ENCODE measurements at regions not wholly inside any gene's neighbourhood (a gene's known extent, or its start where the extent isn't known, plus 50 kb on each side); places are given as distances from the start of the nearest gene placed in this dataset.

GRCh38 chr1:219483530-219483929 is 129.4 kb downstream of the ZC3H11B start:
- no peak for DNase-seq (ENCODE audit: low read depth)
- H3K4me3 ChIP-seq (ENCODE audit: low read depth, low read length), result no peak overlapping the region

GRCh38 chr1:219480011-219480410 is 132.9 kb downstream of the ZC3H11B start:
- no peak for DNase-seq (ENCODE audit: low read depth)

GRCh38 chr1:219478811-219479210 is 134.1 kb downstream of the ZC3H11B start:
- no peak for DNase-seq (ENCODE audit: low read depth)
- no peak overlapping the region for H3K4me3 ChIP-seq (ENCODE audit: low read depth, low read length)

More at GRCh38 chr1:219480011-219480410, 132.9 kb downstream of the ZC3H11B start:
- no peak overlapping the region for H3K4me3 ChIP-seq (ENCODE audit: low read depth, low read length)

- DNase-seq (ENCODE audit: low read depth), result no peak
- no peak overlapping the region for H3K4me3 ChIP-seq (ENCODE audit: low read depth, low read length)
Observed at GRCh38 chr1:219477861-219478260, 135.0 kb downstream of the ZC3H11B start.

- no peak overlapping the region for H3K4me3 ChIP-seq (ENCODE audit: low read depth, low read length)
- DNase-seq (ENCODE audit: low read depth), result no peak
Observed at GRCh38 chr1:219476716-219477115, 136.2 kb downstream of the ZC3H11B start.

- no peak overlapping the region for H3K4me3 ChIP-seq (ENCODE audit: low read depth, low read length)
- DNase-seq (ENCODE audit: low read depth), result no peak
Observed at GRCh38 chr1:219476116-219476515, 136.8 kb downstream of the ZC3H11B start.

- H3K4me3 ChIP-seq (ENCODE audit: low read depth, low read length), result no peak overlapping the region
- DNase-seq (ENCODE audit: low read depth), result no peak
Observed at GRCh38 chr1:219472596-219472995, 140.3 kb downstream of the ZC3H11B start.

- H3K4me3 ChIP-seq (ENCODE audit: low read depth, low read length), result no peak overlapping the region
- no peak for DNase-seq (ENCODE audit: low read depth)
Observed at GRCh38 chr1:219467524-219467923, 145.4 kb downstream of the ZC3H11B start.

GRCh38 chr1:219466766-219467165 is 146.1 kb downstream of the ZC3H11B start:
- no peak overlapping the region for H3K4me3 ChIP-seq (ENCODE audit: low read depth, low read length)
- no peak for DNase-seq (ENCODE audit: low read depth)

GRCh38 chr1:219465212-219466093 is 147.5 kb downstream of the ZC3H11B start:
- no peak for DNase-seq (ENCODE audit: low read depth)

GRCh38 chr1:219463636-219464035 is 149.3 kb downstream of the ZC3H11B start:
- no peak for DNase-seq (ENCODE audit: low read depth)
- H3K4me3 ChIP-seq (ENCODE audit: low read depth, low read length), result no peak overlapping the region

More at GRCh38 chr1:219465212-219466093, 147.5 kb downstream of the ZC3H11B start:
- H3K4me3 ChIP-seq (ENCODE audit: low read depth, low read length), result no peak overlapping the region

- no peak overlapping the region for H3K4me3 ChIP-seq (ENCODE audit: low read depth, low read length)
Observed at GRCh38 chr1:219461981-219462400, 150.9 kb downstream of the ZC3H11B start.

GRCh38 chr1:219460896-219461815 is 151.7 kb downstream of the ZC3H11B start:
- H3K4me3 ChIP-seq (ENCODE audit: low read depth, low read length), result no peak overlapping the region
- no peak for DNase-seq (ENCODE audit: low read depth)

More at GRCh38 chr1:219461981-219462400, 150.9 kb downstream of the ZC3H11B start:
- DNase-seq (ENCODE audit: low read depth), result no peak

GRCh38 chr1:219460081-219460895 is 152.6 kb downstream of the ZC3H11B start:
- no peak overlapping the region for H3K4me3 ChIP-seq (ENCODE audit: low read depth, low read length)
- DNase-seq (ENCODE audit: low read depth), result no peak

GRCh38 chr1:219459351-219460080 is 153.4 kb downstream of the ZC3H11B start:
- H3K4me3 ChIP-seq (ENCODE audit: low read depth, low read length), result no peak overlapping the region
- DNase-seq (ENCODE audit: low read depth), result no peak

GRCh38 chr1:219446288-219446687 is 166.6 kb downstream of the ZC3H11B start:
- no peak for DNase-seq (ENCODE audit: low read depth)
- no peak overlapping the region for H3K4me3 ChIP-seq (ENCODE audit: low read depth, low read length)

GRCh38 chr1:219445864-219446263 is 167.0 kb downstream of the ZC3H11B start:
- no peak overlapping the region for H3K4me3 ChIP-seq (ENCODE audit: low read depth, low read length)
- DNase-seq (ENCODE audit: low read depth), result no peak

- H3K4me3 ChIP-seq (ENCODE audit: low read depth, low read length), result no peak overlapping the region
- no peak for DNase-seq (ENCODE audit: low read depth)
Observed at GRCh38 chr1:219444474-219444873, 168.4 kb downstream of the ZC3H11B start.

- DNase-seq (ENCODE audit: low read depth), result no peak
- H3K4me3 ChIP-seq (ENCODE audit: low read depth, low read length), result no peak overlapping the region
Observed at GRCh38 chr1:219443763-219444162, 169.1 kb downstream of the ZC3H11B start.
